GM21528 (cell line): ENCODE measurements at regions not wholly inside any gene's neighbourhood (a gene's known extent, or its start where the extent isn't known, plus 50 kb on each side); places are given as distances from the start of the nearest gene placed in this dataset.
A peak's percentile ranks its signal among the peaks of the same experiment; 100 is the strongest.
"Not testable (repeated sequence)": the region's sequence is repeated elsewhere in the genome, so short reads cannot be mapped to it uniquely, and the experiment has no call there.

ENCODE experiments used
- ATAC-seq: cut with Tn5 transposase; IDR thresholded peaks from one replicate; pipeline ENCODE4 v1.9.1; 2021; ENCODE audit warnings: mild to moderate bottlenecking, moderate library complexity; ENCODE audit not compliant: unreplicated experiment, low FRiP score

DNA sequence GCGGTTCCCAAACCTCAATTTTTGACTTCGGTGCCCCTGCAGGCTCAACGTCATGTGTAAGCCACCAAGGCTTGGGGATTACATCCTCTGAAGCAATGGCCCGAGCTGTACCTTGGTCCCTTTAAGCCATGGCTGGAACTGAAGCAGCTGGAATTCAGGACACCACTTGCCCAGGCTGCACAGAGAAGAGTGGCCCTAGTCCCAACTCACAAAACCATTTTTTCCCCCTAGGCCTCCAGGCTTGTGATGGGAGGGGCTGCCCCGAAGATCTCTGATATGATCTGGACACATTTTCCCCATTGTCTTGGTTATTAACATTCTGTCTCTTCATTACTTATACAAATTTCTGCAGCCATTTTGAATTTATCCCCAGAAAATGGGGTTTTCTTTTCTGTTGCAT lies 233.3 kb upstream of the ADGRL4 start:
- ATAC-seq: no peak

DNA sequence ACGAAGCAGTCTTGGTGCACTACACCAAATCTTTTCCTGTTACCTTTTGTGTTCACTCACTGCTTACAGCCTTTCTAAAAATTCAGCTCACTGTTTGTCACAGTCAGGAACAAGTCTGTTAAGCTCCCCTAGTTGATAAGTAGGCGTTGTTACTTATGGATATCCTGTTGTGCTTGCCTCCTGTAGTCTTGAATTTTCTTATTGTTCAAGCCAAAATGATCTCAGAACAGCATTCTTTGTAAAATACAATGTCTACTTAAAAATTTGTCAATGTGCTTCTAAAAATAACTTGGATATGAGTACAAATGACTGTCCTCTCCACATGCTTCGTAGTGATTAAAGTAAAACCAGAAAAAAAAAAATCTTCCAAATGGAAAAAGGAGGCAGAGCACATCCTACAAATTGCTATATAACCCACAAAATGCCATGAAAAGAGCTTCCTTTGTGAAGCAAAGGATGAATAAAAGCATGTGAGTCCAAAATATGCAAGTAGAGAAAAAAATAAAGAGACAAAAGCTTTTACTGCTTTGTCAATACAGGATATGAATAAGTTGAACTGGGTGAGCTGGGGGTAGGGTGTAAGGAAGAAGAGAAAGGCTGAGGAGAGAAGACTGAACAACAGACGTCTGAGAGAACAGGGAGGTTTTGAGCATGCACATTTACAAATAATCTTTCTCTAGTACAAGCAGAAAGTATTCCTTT lies 228.9 kb upstream of the ADGRL4 start:
- ATAC-seq: no peak

DNA sequence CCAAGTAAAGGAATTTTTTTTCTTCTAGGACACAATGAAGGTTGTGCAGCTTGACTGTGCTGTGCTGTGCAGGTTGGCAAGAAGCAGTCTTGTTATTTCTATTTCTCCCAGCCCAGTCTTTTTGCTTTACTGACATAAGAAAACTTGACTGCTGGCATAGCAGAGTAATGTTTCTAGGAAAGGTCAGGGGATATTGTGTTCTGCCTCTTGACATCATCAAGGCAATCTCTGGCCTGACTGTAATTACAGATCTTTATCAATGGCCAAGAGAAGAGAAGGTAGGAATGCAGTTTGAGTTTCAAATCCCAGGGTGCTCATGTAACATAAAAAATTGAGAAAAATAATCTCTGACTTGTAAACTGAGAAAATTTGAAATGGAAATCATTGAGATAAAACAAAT lies 226.3 kb upstream of the ADGRL4 start:
- no peak for ATAC-seq

DNA sequence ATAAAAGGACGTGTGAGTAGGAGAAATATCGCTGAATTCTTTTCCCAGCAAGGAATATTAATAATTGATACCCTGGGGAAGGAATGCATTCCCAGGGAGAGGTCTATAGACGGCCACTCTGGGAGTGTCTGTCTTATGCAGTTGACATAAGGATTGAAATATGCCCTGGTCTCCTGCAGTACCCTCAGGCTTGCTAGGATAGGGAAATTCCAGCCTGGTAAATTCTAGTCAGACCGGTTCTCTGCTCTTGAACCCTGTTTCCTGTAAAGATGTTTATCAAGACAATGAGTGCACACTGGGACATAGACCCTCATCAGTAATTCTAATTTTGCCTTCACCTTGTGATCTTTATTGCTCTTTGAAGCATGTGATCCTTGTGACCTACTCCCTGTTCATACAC lies 224.2 kb upstream of the ADGRL4 start:
- not testable (repeated sequence) for ATAC-seq

DNA sequence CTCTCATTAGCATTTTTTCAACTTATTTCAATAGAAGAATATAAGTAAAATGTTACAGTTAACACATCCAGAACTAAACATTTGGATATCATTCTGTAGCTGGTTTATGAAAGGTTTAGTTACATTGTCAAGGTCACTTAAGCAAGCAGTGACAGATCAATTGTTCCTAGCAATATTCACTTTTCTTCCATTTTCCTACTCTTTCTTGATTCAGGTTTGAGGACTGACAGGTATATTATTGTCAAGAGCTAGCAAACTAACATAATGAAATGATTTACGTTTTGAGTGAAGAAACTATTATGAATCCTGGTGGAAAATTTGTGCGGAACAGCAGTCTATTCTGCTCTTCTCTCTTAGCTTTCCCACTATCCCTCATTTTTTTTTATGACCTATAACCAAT lies 220.4 kb upstream of the ADGRL4 start:
- ATAC-seq: no peak

DNA sequence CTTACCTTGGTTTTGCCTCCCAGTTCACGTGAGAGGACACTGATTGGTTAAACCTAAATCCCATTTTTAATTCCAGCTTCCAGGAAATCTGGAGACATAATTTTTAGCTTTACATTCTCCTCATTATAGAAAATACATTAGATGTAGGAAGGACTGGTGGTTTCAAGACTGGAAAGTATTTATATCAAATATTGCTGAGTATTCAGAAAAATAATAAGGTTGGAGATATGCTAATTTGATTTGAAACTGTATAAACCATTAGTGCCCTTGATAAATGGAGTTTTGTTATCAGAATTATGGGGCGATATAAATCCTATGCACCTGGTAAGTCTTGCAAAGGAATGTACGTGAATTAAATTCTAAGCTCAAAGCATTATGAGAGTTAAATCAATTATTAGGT lies 218.0 kb upstream of the ADGRL4 start:
- no peak for ATAC-seq

DNA sequence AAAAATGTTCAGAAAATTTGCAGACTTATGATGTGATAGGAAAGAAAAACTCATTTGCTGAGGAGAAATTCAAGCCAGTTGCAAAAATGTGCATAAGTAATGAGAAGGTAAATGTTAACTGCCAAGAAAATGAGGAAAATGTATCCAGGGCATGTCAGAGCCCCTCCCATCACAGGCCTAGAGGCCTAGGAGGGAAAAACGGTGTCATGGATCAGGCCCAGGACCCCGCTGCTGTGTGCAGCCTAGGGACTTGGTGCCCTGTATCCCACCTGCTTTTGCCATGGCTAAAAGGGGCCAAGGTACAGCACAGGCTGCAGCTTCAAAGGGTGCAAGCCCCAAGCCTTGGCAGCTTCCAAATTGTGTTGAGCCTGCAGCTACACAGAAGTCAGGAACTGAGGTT lies 214.0 kb upstream of the ADGRL4 start:
- ATAC-seq: no peak

DNA sequence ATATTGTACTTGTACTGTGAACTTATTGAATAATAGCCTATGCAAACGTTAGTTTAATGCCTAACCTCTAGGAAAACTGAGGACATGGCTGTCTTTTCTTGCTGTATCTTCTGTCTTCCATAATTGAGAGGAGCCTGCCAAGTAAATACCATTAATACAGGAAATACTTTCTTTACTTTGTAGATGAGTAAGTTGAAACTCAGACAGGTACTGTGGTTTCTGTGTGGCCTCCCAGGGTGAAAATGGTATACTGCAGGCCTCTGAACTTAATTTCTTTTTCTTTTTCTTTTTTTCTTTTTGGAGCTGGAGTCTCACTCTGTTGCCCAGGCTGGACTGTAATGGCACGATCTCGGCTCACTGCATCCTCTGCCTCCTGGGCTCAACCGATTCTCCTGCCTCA lies 208.8 kb upstream of the ADGRL4 start:
- ATAC-seq: no peak

DNA sequence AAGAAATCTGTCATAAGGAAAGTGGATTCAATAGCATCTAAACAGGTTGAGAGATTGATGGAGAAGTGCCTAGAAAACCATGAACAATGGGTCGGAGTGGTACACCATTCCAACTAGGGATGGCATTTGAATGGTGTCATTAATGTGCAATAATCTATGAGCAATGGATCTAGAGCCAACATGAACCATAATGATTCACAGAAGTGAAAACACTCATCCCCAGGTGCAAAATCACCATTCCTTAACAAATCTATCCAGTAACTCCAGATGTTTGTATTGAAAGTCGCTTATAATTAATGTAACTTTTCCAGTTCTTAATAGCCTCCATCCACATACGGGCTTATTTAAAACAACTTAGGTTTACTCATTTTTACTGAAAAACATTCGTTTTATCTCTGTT lies 201.3 kb upstream of the ADGRL4 start:
- no peak for ATAC-seq

DNA sequence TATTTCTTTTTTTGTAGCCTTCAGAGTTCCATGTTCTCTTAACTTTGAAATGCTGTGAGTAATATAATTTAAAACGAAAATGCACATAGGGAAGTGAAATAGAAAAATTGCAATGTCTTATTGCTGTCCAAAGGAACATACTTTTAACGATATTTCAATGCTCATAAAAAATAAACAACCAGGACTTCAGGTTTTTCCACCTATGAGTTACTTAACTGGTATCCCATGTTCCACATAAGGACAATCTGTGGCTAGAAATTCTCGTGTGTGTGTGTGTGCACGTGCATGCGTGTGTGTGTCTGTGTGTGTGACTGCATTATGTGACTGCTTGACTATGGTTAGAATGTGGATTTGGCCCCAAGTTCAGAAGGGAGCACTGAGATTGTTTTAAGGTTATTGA lies 200.8 kb upstream of the ADGRL4 start:
- no peak for ATAC-seq

DNA sequence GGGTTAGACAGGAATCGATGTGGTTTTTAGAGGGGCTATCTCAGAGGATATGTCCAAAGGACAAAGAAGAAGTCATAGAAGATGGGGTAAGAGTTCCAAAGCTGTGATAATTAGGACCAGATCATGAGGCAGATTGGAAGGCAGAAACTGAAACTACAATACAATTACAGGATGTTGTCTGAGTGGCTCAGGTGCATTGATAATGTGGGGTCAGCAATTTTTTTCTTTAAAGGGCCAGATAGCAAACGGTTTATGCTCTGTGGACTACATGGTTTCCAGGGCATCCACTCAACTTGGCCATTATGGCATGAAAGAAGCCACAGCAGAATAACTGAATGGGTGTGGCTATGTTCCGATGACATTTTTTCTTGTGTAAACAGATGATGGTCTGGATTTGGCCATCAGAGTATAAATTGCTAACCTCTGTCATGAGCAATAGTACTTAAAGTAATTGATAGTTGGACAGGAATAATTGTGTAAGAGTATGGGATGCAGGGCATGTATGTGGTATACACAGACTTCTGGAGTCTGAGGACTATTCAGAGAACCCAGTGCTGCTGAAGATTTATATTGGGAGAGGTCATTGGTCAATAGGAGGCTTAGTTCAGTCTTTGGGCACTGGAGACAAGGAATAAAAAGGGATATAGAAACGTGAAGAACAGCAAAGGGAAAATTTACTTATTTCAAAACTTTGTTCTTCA lies 198.4 kb upstream of the ADGRL4 start:
- no peak for ATAC-seq

DNA sequence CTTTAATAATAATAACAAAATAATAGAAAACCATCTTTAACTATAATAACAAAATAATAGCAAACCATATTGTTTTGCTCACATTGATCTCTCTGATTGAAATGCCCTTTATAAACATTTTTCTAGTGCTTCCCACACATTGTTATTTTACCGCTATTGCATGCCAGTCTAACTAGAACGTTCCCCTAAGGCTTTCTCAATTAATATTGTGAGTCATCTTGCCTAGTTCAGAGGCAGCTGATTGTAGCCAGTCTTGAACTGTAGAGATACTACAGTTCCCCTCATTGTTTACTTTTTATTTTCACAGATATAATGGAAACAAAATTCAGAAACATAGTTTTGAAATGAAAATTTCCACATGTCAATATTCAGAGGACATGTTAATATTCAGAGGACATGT lies 192.3 kb upstream of the ADGRL4 start:
- no peak for ATAC-seq

DNA sequence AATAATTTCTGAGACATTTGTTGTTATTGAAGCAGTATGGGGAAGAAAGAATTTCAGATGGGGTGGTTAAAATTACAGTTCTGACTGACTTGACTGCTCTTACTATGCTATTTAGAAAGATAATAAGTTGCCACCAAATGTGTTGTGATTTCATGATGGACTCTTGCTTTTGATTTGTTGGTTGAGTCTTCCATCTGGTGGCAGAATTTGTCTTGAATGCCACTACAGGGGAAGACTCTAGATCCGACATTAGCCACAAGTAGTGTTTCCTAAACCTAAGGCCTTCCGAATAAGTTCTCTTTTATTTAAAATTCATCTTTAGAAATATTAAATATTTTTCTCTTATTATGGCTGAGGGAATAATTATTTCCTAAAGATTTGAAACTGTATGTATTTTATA lies 190.9 kb upstream of the ADGRL4 start:
- ATAC-seq: no peak

DNA sequence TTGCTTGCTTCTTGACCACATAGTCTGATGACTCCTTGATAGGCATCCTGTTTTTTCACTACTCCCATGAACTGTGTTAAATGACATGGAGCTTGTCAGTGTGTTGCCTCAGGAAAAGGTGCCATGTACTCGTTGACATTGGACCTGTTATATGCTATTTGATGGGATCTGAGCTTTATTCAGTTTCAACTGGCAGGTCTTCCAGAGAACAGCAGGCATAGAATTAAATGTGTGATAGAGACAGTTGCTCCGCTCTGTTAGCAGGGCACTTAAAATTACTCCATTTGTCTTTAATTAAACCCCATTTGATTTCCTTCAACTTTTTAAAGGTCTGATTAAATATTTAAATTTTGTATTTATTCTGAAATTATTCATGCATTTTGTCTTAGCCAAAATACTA lies 189.7 kb upstream of the ADGRL4 start:
- ATAC-seq: no peak

DNA sequence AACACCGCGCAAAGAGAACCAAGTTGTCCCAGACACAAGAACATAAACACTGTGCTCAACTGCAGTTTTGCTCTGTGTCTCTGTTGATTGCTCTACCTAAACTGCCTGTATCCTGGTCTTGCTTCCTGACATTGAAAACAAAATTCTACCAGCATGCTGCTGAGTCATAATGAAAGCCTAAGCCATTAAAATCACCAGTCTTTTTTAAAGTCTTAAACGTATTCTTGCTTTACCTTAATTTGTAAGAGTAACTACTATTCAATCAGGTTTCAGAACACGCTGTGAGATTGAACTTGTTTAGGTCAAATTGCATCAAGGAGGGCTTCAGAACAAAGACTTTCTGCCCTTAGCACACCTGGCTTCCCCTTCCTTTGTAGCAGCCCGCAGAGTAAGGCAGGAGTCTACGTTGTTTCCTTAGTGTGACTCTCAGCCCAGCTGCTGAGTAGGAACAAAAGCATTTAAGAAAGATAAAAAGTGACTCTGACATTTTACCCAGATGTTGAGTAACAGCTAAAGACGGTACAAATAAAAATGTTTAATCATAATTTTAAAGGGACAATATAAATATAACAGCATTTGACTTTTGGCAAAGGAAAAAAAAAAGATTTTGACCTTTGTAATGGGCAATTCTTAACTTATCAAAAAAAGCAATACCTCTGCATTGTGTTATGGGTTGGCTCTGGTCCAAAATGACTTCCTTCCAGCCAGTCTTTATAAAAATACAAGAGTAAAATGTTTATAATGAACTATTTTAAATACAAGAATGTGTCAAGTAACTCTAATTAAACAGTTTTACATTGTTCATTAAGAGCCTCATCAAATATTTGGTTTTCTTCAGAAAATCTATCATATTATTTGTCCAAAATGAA lies 186.9 kb upstream of the ADGRL4 start:
- ATAC-seq: peak; percentile 65

DNA sequence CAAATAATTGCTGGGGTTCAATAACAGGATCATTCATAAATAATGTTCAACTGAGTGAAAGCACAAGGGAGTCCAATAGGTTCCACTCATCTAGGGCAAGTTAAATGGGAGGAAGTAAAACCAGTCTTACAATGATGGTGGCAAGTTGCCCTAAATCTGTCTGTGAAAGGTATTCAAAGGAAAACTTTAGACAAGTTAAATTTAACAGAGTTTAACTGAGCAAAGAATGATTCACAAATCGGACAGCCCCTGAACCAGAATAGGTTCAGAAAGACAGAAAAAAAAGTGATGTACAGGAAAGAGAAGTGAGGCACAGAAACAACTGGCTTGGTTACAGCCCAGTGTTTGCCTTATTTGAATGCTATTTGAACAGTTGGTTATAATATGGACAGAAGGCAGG lies 183.5 kb upstream of the ADGRL4 start:
- peak; percentile 72 for ATAC-seq

DNA sequence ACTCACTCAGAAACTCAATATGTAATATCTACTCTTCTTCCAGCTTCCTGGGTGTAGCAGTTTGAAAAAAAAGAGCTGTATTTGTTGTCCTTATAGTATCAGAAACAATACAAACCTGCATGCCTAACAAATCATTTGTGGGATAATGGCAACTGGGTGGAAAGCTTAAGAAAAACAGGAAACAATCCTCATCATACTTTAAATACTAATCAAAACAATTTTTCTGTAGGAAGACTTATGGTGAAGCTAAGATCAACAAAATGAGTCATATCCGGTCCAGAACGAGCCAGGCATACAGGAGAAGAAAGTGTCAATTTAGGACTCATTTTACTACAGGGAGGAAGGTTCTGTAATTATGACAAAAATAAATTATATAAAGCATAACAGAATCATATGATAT lies 181.8 kb upstream of the ADGRL4 start:
- ATAC-seq: no peak

DNA sequence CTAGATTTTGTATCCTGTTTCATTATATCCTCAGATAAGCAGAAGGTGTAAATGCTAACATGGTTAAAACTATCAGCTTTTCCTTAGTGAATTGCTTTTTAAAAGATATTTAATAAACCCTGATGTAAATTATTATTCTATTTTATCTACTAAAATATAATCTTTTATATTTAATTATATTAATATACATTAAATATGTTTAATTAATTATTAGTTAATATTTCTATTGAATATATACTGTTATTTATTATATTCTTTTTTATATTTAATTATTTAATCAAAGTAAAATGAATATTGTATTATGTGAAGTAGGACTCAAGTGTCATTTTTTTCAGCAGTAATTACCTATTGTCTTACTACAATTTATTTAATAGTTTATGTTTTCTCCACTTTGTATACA lies 179.7 kb upstream of the ADGRL4 start:
- ATAC-seq: no peak

DNA sequence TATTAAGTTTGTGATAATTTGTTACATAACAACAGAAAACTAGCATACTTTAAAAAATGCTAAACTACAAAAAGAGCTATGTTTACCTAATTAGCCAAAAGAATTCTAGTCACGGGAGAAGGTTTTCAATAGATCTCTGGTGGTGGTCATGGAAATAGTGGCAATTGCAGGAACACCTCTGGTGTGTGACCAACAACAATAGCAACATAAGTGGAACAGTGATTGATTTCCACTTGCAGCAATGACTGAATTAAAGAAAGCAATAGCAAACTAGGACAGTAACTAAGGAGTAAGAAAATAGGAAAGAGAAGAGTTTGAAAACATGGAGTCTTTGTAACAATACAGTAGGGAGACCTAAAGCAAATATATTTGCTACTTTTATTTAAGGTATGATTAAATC lies 171.3 kb upstream of the ADGRL4 start:
- no peak for ATAC-seq

DNA sequence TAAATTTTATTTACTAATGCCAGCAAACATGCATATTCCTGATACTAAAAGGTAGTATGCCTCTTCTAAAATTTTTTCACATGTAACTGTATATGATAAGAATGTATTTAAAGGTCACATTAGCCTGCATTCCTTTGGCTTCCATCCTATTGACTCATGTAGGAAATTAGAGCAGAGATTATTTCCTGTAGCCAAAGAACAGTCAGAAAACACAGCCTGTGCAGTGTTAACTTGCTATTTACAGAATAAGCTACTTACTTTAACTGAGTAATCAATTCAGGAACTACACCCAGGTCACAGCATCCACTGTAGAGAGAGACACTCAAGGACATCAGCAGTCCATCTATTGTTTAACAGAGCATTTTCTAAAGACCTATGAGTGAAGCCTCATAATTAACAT lies 154.5 kb upstream of the ADGRL4 start:
- ATAC-seq: no peak

DNA sequence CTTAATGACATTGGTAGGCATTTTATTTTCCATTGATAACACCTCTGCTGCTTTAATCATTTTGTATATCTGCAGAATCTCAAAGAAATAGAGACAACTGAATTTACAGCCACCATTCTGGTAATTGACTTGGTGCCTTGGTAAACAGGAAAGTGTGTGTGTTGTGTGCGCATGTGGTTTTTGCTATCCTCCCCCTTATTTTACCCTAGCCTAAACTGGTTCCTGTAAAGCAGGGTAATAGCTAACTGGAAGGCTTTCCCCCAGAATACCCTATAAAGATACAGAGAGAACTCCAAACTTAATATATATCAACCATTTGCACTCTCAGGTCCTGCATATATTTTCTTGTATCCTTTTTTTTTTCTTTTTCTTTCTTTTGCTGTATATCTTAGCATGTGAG lies 149.5 kb upstream of the ADGRL4 start:
- ATAC-seq: no peak
